ENCODE measurements at regions not wholly inside any gene's neighbourhood (a gene's known extent, or its start where the extent isn't known, plus 50 kb on each side); places are given as distances from the start of the nearest gene placed in this dataset.

- H3K27me3 ChIP-seq (ENCODE audit: control insufficient read depth in 3 of 3, insufficient read depth in 3 of 3, low read length in 2 of 3): no peaks in the 10 kb centered on the region
- no peak for ATAC-seq (ENCODE audit: insufficient read depth, low FRiP score)
- H3K4me3 ChIP-seq: no peak overlapping the region
- H3K4me1 ChIP-seq (ENCODE audit: control insufficient read depth in 5 of 5, insufficient read depth in 5 of 5, low read length in 5 of 5): no peaks in the 10 kb centered on the region
- no peak overlapping the region for H3K27ac ChIP-seq (ENCODE audit: low read depth in 1 of 2, low read length in 1 of 2)
- H3K36me3 ChIP-seq (ENCODE audit: control insufficient read depth in 4 of 4, insufficient read depth in 4 of 4, low read length in 4 of 4): no peaks in the 10 kb centered on the region
- 65 to 74% methylated on average over 7 of the region's 7 CpGs for WGBS, 2 donors
- TF ChIP-seq, protein P1, sequence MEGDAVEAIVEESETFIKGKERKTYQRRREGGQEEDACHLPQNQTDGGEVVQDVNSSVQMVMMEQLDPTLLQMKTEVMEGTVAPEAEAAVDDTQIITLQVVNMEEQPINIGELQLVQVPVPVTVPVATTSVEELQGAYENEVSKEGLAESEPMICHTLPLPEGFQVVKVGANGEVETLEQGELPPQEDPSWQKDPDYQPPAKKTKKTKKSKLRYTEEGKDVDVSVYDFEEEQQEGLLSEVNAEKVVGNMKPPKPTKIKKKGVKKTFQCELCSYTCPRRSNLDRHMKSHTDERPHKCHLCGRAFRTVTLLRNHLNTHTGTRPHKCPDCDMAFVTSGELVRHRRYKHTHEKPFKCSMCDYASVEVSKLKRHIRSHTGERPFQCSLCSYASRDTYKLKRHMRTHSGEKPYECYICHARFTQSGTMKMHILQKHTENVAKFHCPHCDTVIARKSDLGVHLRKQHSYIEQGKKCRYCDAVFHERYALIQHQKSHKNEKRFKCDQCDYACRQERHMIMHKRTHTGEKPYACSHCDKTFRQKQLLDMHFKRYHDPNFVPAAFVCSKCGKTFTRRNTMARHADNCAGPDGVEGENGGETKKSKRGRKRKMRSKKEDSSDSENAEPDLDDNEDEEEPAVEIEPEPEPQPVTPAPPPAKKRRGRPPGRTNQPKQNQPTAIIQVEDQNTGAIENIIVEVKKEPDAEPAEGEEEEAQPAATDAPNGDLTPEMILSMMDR (IDR thresholded peaks at IDR 0.05; ENCODE audit: control extremely low read depth, extremely low read depth): no peak
- no peak for DNase-seq
- H3K9ac ChIP-seq (ENCODE audit: insufficient read depth in 1 of 2, low read length in 2 of 2): no peak overlapping the region
- no peaks in the 10 kb centered on the region for H3K9me3 ChIP-seq (ENCODE audit: control insufficient read depth in 4 of 4, insufficient read depth in 3 of 4, low read length in 3 of 4)
These were observed 97.1 kb upstream of the IL12B start for GRCh38 chr5:159427180-159428012.

DNA sequence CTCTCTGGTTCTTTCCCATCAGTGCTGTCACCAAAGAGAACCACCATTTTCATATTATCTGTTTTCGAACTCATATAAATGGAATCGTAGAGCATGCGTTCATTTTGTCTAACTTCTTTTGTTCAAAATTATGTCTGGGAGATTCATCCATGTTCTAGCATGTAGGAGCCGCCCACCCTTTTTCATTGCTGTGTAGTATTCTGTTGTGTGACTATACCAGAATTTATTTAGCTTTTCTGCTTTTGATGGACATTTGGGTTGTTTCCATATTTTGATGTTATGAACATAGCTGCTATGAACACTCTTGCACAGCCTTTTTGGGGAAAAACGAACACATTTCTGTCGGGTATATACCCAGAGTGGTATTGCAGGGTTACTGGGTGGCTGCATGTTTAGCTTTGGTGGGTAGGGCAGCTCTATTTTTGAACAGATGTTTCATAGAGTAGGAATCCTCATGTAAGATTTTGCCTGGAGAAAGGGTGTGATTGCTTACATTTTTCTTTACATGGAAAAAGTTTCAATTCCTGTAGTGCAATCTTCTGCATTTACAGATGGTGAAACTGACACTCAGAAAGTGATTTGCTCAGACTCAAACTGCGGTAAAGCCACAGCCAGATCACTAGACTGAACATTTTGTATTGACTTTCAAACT, 100.2 kb upstream of the IL12B start:
- no peak for ATAC-seq (ENCODE audit: insufficient read depth, low FRiP score)
- 92 to 93% methylated on average over 7 of the region's 7 CpGs for WGBS, 2 donors
- DNase-seq: no peak
- H3K27me3 ChIP-seq (ENCODE audit: control insufficient read depth in 3 of 3, insufficient read depth in 3 of 3, low read length in 2 of 3): no peaks in the 10 kb centered on the region
- H3K36me3 ChIP-seq (ENCODE audit: control insufficient read depth in 4 of 4, insufficient read depth in 4 of 4, low read length in 4 of 4): no peaks in the 10 kb centered on the region
- no peaks in the 10 kb centered on the region for H3K9me3 ChIP-seq (ENCODE audit: control insufficient read depth in 4 of 4, insufficient read depth in 3 of 4, low read length in 3 of 4)
- H3K4me1 ChIP-seq (ENCODE audit: control insufficient read depth in 5 of 5, insufficient read depth in 5 of 5, low read length in 5 of 5): no peaks in the 10 kb centered on the region
- no peak overlapping the region for H3K27ac ChIP-seq (ENCODE audit: low read depth in 1 of 2, low read length in 1 of 2)
- TF ChIP-seq, protein P1 (IDR thresholded peaks at IDR 0.05; ENCODE audit: control extremely low read depth, extremely low read depth): no peak
- no peak overlapping the region for H3K9ac ChIP-seq (ENCODE audit: insufficient read depth in 1 of 2, low read length in 2 of 2)
- H3K4me3 ChIP-seq: no peak overlapping the region

GRCh38 chr5:159435855-159436254, 105.6 kb upstream of the IL12B start:
- H3K27me3 ChIP-seq (ENCODE audit: control insufficient read depth in 3 of 3, insufficient read depth in 3 of 3, low read length in 2 of 3): no peaks in the 10 kb centered on the region
- DNase-seq (no peak), ATAC-seq (ENCODE audit: insufficient read depth, low FRiP score) (no peak)
- H3K9ac ChIP-seq (ENCODE audit: insufficient read depth in 1 of 2, low read length in 2 of 2): no peak overlapping the region
- no peaks in the 10 kb centered on the region for H3K4me1 ChIP-seq (ENCODE audit: control insufficient read depth in 5 of 5, insufficient read depth in 5 of 5, low read length in 5 of 5)
- no peaks in the 10 kb centered on the region for H3K36me3 ChIP-seq (ENCODE audit: control insufficient read depth in 4 of 4, insufficient read depth in 4 of 4, low read length in 4 of 4)
- H3K9me3 ChIP-seq (ENCODE audit: control insufficient read depth in 4 of 4, insufficient read depth in 3 of 4, low read length in 3 of 4): no peaks in the 10 kb centered on the region
- WGBS, 2 donors: 89 to 94% methylated on average over 2 of the region's 2 CpGs
- TF ChIP-seq, protein P1 (IDR thresholded peaks at IDR 0.05; ENCODE audit: control extremely low read depth, extremely low read depth): no peak
- no peak overlapping the region for H3K4me3 ChIP-seq
- no peak overlapping the region for H3K27ac ChIP-seq (ENCODE audit: low read depth in 1 of 2, low read length in 1 of 2)
